Activated CD4-positive, alpha-beta T cell treated with anti-CD3 and anti-CD28 coated beads for 48 hours (primary cell): ENCODE measurements at regions not wholly inside any gene's neighbourhood (a gene's known extent, or its start where the extent isn't known, plus 50 kb on each side); places are given as distances from the start of the nearest gene placed in this dataset.
"Not testable (repeated sequence)": the region's sequence is repeated elsewhere in the genome, so short reads cannot be mapped to it uniquely, and the experiment has no call there.

ENCODE experiments used
- DNase-seq: peaks from one replicate; pipeline ENCODE4 v3.0.0-alpha.2; 2020

- DNase-seq: no peak
Observed at GRCh38 chr2:239818086-239818485, 207.1 kb downstream of the NDUFA10 start.

- not testable (repeated sequence) for DNase-seq
Observed at GRCh38 chr2:239817468-239818031, 207.6 kb downstream of the NDUFA10 start.

GRCh38 chr2:239816576-239817467 lies 208.3 kb downstream of the NDUFA10 start:
- DNase-seq: no peak

- no peak for DNase-seq
Observed at GRCh38 chr2:239815671-239816070, 209.5 kb downstream of the NDUFA10 start.

- DNase-seq: no peak
Observed at GRCh38 chr2:239814861-239815601, 210.1 kb downstream of the NDUFA10 start.

- no peak for DNase-seq
Observed at GRCh38 chr2:239814116-239814860, 210.9 kb downstream of the NDUFA10 start.

GRCh38 chr2:239813261-239814115 lies 211.7 kb downstream of the NDUFA10 start:
- DNase-seq: no peak

- no peak for DNase-seq
Observed at GRCh38 chr2:239811806-239812560, 213.2 kb downstream of the NDUFA10 start.

GRCh38 chr2:239811111-239811781 lies 213.9 kb downstream of the NDUFA10 start:
- DNase-seq: no peak

GRCh38 chr2:239809391-239809790 lies 215.8 kb downstream of the NDUFA10 start:
- no peak for DNase-seq

- no peak for DNase-seq
Observed at GRCh38 chr2:239807568-239807967, 217.6 kb downstream of the NDUFA10 start.

- DNase-seq: no peak
Observed at GRCh38 chr2:239806758-239807434, 218.2 kb downstream of the NDUFA10 start.

- no peak for DNase-seq
Observed at GRCh38 chr2:239806276-239806675, 218.9 kb downstream of the NDUFA10 start.

- no peak for DNase-seq
Observed at GRCh38 chr2:239805414-239805813, 219.7 kb downstream of the NDUFA10 start.

GRCh38 chr2:239805043-239805329 lies 220.2 kb downstream of the NDUFA10 start:
- no peak for DNase-seq

- DNase-seq: no peak
Observed at GRCh38 chr2:239804161-239805042, 220.7 kb downstream of the NDUFA10 start.

GRCh38 chr2:239803766-239804115 lies 221.4 kb downstream of the NDUFA10 start:
- no peak for DNase-seq

GRCh38 chr2:239803102-239803765 lies 221.9 kb downstream of the NDUFA10 start:
- DNase-seq: no peak

GRCh38 chr2:239802185-239802649 lies 222.9 kb downstream of the NDUFA10 start:
- no peak for DNase-seq
